ENCODE measurements at regions not wholly inside any gene's neighbourhood (a gene's known extent, or its start where the extent isn't known, plus 50 kb on each side); places are given as distances from the start of the nearest gene placed in this dataset.

DNA sequence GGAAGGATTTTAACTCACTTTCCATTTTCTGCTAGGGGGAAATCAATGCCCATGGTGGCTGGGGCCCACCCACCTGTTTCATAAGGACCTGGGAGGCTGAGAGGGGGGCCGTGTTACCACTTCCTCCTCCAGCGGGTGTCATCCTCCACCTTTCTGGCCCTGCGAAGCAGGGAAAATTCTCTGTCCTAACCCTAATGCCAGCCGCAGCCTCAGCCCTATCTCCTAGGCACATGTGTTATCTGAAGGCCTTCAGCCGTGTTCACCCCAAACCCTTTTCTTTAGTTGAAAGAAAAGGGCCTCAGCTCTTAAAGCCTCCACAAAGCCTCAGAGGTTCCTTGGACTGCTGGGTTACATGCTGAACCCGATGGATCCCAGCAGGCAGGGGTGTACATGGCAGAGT lies 55.4 kb upstream of the NECTIN1 start:
- 86 to 94% methylated on average over 6 of the region's 6 CpGs for WGBS, 2 donors
- Histone ChIP-seq H3K27me3 (peaks cover 0 to 3% (median 0%) of the 10 kb centered on the region in 7 donors), H3K36me3 (no peaks in the 10 kb centered on the region), H3K4me3 (no peak overlapping the region), H3K27ac (no peak overlapping the region), H3K9me3 (peaks cover 0 to 14% (median 0%) of the 10 kb centered on the region in 11 donors), H3K4me1 (peaks cover 0 to 31% (median 17%) of the 10 kb centered on the region in 9 donors)
- ATAC-seq (no peak), DNase-seq (no peak)
- intact Hi-C loops (cut with DNase I): loop anchor here in 1 of 10 donors (10.0 kb wide), 1 partner anchor 100 kb away; no protein-coding TSS in a partner anchor
- TF ChIP-seq, protein P1, sequence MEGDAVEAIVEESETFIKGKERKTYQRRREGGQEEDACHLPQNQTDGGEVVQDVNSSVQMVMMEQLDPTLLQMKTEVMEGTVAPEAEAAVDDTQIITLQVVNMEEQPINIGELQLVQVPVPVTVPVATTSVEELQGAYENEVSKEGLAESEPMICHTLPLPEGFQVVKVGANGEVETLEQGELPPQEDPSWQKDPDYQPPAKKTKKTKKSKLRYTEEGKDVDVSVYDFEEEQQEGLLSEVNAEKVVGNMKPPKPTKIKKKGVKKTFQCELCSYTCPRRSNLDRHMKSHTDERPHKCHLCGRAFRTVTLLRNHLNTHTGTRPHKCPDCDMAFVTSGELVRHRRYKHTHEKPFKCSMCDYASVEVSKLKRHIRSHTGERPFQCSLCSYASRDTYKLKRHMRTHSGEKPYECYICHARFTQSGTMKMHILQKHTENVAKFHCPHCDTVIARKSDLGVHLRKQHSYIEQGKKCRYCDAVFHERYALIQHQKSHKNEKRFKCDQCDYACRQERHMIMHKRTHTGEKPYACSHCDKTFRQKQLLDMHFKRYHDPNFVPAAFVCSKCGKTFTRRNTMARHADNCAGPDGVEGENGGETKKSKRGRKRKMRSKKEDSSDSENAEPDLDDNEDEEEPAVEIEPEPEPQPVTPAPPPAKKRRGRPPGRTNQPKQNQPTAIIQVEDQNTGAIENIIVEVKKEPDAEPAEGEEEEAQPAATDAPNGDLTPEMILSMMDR (IDR thresholded peaks at IDR 0.05): no peak

DNA sequence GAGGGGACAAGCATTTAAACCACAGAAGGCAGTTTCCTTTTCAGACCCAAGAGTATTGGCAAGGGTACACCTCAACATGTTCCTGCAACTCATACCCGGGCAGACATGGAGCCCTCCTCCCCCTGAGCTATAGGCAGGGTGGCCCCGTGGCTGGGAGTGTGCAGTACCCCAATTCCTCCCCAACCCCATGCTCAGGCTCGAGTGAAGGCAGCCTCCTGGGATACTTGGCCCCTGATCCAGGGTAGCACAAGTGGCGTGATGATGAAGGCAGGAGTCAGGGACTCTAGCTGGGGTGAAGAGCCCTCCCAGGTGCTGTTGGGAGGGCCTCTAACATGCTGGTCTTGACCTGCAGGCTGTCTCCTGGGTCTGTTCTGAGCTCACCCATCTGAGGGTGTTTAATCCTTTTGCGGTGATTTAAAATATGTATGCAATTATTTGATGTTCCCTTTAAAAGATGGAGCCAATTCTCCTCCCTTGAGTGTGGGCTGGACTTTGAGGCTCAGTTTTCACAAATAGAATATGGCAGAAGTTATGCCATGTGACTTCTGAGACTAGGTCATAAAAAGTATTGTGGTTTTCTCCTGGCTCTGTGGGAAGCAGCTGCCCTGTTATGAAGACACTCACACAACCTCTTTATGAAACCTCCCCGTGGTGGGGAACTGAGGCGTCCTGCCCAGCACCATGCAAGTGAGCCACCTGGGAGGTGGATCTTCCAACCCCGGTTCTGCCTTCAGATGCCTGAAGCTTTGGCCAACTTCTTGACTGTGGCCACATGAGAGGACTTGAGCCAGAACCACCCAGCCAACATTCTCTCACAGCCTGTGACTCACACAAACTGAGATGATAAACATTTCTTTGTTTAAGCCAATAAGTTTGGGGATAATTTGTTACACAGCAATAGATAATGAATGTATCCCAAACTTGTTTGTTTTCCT lies 54.7 kb upstream of the NECTIN1 start:
- H3K27ac ChIP-seq: no peak overlapping the region
- 89 to 95% methylated on average over 8 of the region's 8 CpGs for WGBS, 2 donors

DNA sequence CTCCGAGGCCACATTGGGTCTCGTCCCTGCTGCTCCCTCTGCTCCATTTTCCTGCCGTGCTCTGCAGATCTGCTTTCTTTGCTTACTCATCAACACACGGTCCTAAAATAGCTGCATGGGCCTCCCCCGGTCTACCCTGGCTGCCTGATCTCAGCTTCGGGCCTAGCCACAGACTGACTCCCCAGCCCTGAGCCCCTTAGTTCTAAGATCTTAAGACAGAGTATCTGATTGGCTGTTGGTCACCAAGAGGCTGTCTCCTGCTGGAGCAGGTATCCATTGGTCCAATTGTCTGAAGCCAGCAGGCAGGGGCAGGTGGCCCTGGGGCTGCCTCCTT lies 53.7 kb upstream of the NECTIN1 start:
- peak overlapping the region in 6 of 10 donors; percentile 6 to 62 (median 48) for H3K27ac ChIP-seq
- intact Hi-C loops (cut with DNase I): loop anchor here in 1 of 10 donors (10.0 kb wide), 1 partner anchor 102 kb away; no protein-coding TSS in a partner anchor
- peaks cover 0 to 14% (median 0%) of the 10 kb centered on the region in 11 donors for H3K9me3 ChIP-seq
- ATAC-seq (peak in 7 of 8 donors; percentile 12 to 50 (median 36)), DNase-seq (peak; percentile 24 to 41)
- H3K36me3 ChIP-seq: no peaks in the 10 kb centered on the region
- H3K27me3 ChIP-seq: no peaks in the 10 kb centered on the region
- no peak overlapping the region for H3K4me3 ChIP-seq
- peaks cover 0 to 42% (median 28%) of the 10 kb centered on the region in 9 donors for H3K4me1 ChIP-seq
- whole genome bisulfite sequencing, 2 donors: 13 to 16% methylated on average over 6 of the region's 6 CpGs
- TF ChIP-seq, protein P1 (IDR thresholded peaks at IDR 0.05): no peak

More for the DNA sequence above, 54.7 kb upstream of the NECTIN1 start:
- ATAC-seq (no peak), DNase-seq (no peak)
- intact Hi-C loops (cut with DNase I): loop anchor here in 1 of 10 donors (10.0 kb wide), 1 partner anchor 101 kb away; no protein-coding TSS in a partner anchor
- no peak overlapping the region for H3K4me3 ChIP-seq
- no peaks in the 10 kb centered on the region for H3K27me3 ChIP-seq
- H3K9me3 ChIP-seq: peaks cover 0 to 14% (median 0%) of the 10 kb centered on the region in 11 donors
- TF ChIP-seq, protein P1 (IDR thresholded peaks at IDR 0.05): no peak
- H3K36me3 ChIP-seq: no peaks in the 10 kb centered on the region
- peaks cover 0 to 38% (median 23%) of the 10 kb centered on the region in 9 donors for H3K4me1 ChIP-seq

DNA sequence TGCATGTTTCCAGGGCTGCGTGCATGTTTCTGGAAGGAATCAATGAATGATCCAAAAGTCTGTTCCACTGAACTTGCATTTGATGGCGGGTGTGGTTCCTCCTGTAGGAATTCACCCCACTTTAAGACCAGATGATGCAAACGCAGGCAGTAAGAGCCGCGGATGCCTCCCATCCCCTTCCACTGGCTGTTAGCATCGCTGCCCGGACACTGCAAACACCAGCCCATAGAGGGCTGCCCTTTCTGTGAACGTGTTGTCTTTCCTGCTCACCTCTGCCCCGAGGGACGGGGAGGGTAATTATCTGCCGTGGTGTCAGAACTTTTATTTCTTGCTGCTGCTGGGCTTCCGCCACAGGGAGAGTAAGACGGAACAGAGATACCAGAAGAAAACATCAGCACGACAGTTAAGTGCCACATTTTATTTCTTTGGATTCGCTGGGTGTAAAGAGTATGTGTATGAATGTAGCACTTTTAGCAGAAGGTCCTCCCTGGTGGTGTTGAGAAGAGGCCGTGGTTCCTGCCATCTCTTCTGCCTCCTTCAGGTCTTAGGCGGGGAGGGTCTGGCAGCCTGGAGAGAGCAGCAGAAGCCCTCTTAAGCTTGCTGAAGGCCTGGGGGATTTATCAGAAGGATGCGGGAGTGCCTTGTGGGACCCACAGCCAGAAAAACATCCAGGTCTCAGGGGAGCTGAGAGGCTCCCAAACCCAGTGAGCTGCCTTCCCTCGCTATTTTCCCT lies 53.2 kb upstream of the NECTIN1 start:
- H3K27me3 ChIP-seq: no peaks in the 10 kb centered on the region
- intact Hi-C loops (cut with DNase I): loop anchor here in 1 of 10 donors (10.0 kb wide), 1 partner anchor 103 kb away; no protein-coding TSS in a partner anchor
- ATAC-seq: peak in 1 of 8 donors; percentile 4
- H3K9me3 ChIP-seq: peaks cover 0 to 14% (median 0%) of the 10 kb centered on the region in 11 donors
- WGBS, 2 donors: 48 to 50% methylated on average over 19 of the region's 19 CpGs
- TF ChIP-seq, protein P1 (IDR thresholded peaks at IDR 0.05): peak in 1 of 9 donors; percentile 27
- H3K36me3 ChIP-seq: no peaks in the 10 kb centered on the region
- peaks cover 0 to 42% (median 28%) of the 10 kb centered on the region in 9 donors for H3K4me1 ChIP-seq
- H3K27ac ChIP-seq: peak overlapping the region in 5 of 10 donors; percentile 16 to 78 (median 59)
- no peak overlapping the region for H3K4me3 ChIP-seq
- DNase-seq: no peak

Measured in heart right ventricle (tissue), 16 donors.